ENCODE measurements at regions not wholly inside any gene's neighbourhood (a gene's known extent, or its start where the extent isn't known, plus 50 kb on each side); places are given as distances from the start of the nearest gene placed in this dataset.

DNA sequence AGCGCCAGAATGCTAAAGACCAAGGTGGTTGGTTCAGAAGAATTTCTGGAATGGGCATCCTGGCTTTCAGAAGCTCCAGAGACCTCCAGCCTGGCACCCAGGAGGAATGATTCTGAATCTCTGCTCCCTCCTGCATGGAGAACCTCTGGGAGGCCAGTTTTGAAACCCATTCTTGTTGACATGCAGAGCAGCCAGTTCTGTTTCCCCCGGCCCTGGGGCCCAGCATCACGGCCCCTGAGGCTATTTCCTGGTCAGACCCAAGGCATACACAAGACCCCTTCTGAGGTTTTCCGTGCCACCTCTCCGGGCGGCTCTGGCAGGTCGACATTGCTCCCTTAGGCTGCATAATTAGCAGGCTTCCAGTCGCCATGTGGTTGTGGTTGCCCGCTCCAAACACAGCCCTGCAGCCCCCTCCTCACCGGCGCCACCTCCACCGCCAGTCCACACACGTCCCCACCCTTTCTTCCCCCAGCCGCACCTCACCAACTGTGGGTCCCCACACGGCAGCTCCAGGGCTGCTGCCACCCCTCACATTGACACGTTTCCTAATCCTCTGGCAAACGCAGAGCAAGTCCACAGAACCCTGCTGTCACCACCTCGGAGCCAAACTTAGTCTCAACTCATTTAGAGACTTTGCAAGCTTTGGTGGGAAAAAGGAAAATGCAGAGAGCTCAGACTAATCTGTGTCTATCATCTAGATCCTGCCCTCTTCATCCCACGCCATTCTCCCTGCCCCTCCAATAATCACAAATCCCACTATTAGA is 367.1 kb downstream of the SOX9 start:
- H3K79me2 ChIP-seq (ENCODE audit: low read length) = peaks cover 91% of the 10 kb centered on the region
- POLR2A ChIA-PET (ENCODE audit: unreplicated experiment) = no interaction called here
- no peak overlapping the region for H3K9ac ChIP-seq (ENCODE audit: low read length)

DNA sequence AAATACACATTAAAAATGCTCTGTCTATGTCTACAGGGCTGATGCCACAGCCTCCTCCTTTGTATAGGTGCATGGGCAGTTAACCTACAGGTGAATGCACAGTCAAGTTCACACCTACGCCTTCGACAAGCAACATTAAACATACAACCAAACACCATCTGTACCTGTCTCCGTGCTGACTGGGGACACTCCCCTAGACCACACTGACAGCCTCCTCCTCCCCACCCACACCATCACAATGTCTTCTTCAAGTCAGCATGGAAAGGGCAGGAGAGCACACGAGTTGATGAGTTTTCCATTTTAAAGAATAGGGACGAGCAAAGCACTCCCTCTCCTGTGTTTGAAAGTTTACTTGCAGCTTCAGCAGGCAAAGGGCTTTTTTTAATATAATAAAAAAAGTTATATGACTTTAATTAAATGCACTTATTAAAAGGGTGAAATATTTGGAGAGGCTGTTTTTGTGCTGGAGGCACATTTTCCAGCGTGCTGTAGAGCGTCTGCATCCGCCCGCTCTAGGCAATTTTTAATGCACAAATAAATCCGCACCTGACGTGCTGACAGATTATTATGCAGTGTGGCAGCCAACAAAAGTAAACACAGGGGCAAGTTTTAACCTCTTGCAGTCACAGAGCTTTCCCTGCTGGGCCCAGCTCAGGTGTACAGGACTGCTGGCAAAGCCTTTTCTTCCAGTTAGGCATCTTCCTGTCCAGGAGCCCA is 367.9 kb downstream of the SOX9 start:
- TF ChIP-seq EZH2 (IDR thresholded peaks at IDR 0.05; ENCODE audit: low read length, unreplicated experiment) (no peak), EZH2phosphoT487 (IDR thresholded peaks at IDR 0.05; ENCODE audit: borderline replicate concordance, low read length) (no peak)
- TF ChIP-seq, protein P1, sequence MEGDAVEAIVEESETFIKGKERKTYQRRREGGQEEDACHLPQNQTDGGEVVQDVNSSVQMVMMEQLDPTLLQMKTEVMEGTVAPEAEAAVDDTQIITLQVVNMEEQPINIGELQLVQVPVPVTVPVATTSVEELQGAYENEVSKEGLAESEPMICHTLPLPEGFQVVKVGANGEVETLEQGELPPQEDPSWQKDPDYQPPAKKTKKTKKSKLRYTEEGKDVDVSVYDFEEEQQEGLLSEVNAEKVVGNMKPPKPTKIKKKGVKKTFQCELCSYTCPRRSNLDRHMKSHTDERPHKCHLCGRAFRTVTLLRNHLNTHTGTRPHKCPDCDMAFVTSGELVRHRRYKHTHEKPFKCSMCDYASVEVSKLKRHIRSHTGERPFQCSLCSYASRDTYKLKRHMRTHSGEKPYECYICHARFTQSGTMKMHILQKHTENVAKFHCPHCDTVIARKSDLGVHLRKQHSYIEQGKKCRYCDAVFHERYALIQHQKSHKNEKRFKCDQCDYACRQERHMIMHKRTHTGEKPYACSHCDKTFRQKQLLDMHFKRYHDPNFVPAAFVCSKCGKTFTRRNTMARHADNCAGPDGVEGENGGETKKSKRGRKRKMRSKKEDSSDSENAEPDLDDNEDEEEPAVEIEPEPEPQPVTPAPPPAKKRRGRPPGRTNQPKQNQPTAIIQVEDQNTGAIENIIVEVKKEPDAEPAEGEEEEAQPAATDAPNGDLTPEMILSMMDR (conservative IDR thresholded peaks at IDR 0.05; ENCODE audit: low read depth, low read length) = no peak
- no peak overlapping the region for H3K4me2 ChIP-seq (ENCODE audit: low read length)
- no peaks in the 10 kb centered on the region for H3K36me3 ChIP-seq (ENCODE audit: low read depth, low read length)
- H3K27me3 ChIP-seq (ENCODE audit: low read length) = no peaks in the 10 kb centered on the region
- ATAC-seq (peak; percentile 29; the same call in 1 of the 2 replicates), DNase-seq (no peak)
- ChIA-PET POLR2A (ENCODE audit: unreplicated experiment) (no interaction called here), CTCF (no interaction called here)
- H2AFZ ChIP-seq (ENCODE audit: low read length) = no peak overlapping the region
- no peaks in the 10 kb centered on the region for H3F3A ChIP-seq (ENCODE audit: low read length, unreplicated experiment)
- no peaks in the 10 kb centered on the region for H3K4me1 ChIP-seq (ENCODE audit: insufficient read depth, low read length)
- no peak overlapping the region for H3K4me3 ChIP-seq (ENCODE audit: low read length)
- H3K9me2 ChIP-seq (replicated peaks; ENCODE audit: low read length) = no peaks in the 10 kb centered on the region
- intact Hi-C loops (cut with micrococcal nuclease) = no loop called here
- H3K27ac ChIP-seq (ENCODE audit: low read length) = no peak overlapping the region
- no TSS peak for BruUV-seq (replicated peaks)
- peaks cover 91% of the 10 kb centered on the region for H3K79me2 ChIP-seq (ENCODE audit: low read length)
- H3K9ac ChIP-seq (ENCODE audit: low read length) = no peak overlapping the region
- no peaks in the 10 kb centered on the region for H3K9me3 ChIP-seq (ENCODE audit: low read length)
- peaks cover 16% of the 10 kb centered on the region; the same call in 1 of the 2 replicates for H4K20me1 ChIP-seq (ENCODE audit: low read length)

More for the DNA sequence above, 367.1 kb downstream of the SOX9 start:
- no peak overlapping the region for H3K4me2 ChIP-seq (ENCODE audit: low read length)
- no TSS peak for BruUV-seq (replicated peaks)
- TF ChIP-seq EZH2phosphoT487 (IDR thresholded peaks at IDR 0.05; ENCODE audit: borderline replicate concordance, low read length) (no peak), EZH2 (IDR thresholded peaks at IDR 0.05; ENCODE audit: low read length, unreplicated experiment) (no peak)
- TF ChIP-seq, protein P1 (conservative IDR thresholded peaks at IDR 0.05; ENCODE audit: low read depth, low read length) = no peak
- no peaks in the 10 kb centered on the region for H3K9me3 ChIP-seq (ENCODE audit: low read length)
- no peaks in the 10 kb centered on the region for H3K27me3 ChIP-seq (ENCODE audit: low read length)
- H3F3A ChIP-seq (ENCODE audit: low read length, unreplicated experiment) = no peaks in the 10 kb centered on the region
- H3K4me3 ChIP-seq (ENCODE audit: low read length) = no peak overlapping the region
- no peaks in the 10 kb centered on the region for H3K9me2 ChIP-seq (replicated peaks; ENCODE audit: low read length)
- ATAC-seq (no peak), DNase-seq (no peak)
- H2AFZ ChIP-seq (ENCODE audit: low read length) = no peak overlapping the region
- H3K27ac ChIP-seq (ENCODE audit: low read length) = no peak overlapping the region
- H4K20me1 ChIP-seq (ENCODE audit: low read length) = peaks cover 16% of the 10 kb centered on the region; the same call in 1 of the 2 replicates
- no peaks in the 10 kb centered on the region for H3K36me3 ChIP-seq (ENCODE audit: low read depth, low read length)
- no peaks in the 10 kb centered on the region for H3K4me1 ChIP-seq (ENCODE audit: insufficient read depth, low read length)
- intact Hi-C loops (cut with micrococcal nuclease) = no loop called here
- CTCF ChIA-PET = no interaction called here

DNA sequence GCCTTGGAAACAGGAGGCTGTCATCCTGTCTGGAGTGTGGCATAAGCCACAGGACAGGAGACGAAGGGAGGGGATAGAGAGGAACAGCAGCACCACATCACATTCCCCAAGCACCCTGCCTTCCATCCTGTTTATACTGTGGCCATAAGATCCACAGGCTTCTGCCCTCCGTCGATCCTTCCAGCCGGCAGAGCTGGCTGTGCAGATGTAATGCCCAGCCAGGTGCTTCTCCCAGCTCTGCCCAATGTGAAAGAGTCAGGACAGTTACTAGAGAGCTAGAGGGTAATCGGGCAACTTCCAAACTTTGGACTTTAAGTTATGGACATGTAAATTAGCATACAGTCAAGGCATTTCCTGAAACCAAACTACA is 368.4 kb downstream of the SOX9 start:
- POLR2A ChIA-PET (ENCODE audit: unreplicated experiment) = no interaction called here
- no peaks in the 10 kb centered on the region for H3K9me2 ChIP-seq (replicated peaks; ENCODE audit: low read length)
- DNase-seq (no peak), ATAC-seq (no peak; the same call in 1 of the 2 replicates)
- intact Hi-C loops (cut with micrococcal nuclease) = no loop called here
- BruUV-seq (replicated peaks) = no TSS peak
- H3F3A ChIP-seq (ENCODE audit: low read length, unreplicated experiment) = no peaks in the 10 kb centered on the region
- H3K36me3 ChIP-seq (ENCODE audit: low read depth, low read length) = no peaks in the 10 kb centered on the region
- H3K79me2 ChIP-seq (ENCODE audit: low read length) = peaks cover 91% of the 10 kb centered on the region
- no peaks in the 10 kb centered on the region for H3K27me3 ChIP-seq (ENCODE audit: low read length)
- CTCF ChIA-PET = no interaction called here
- H3K27ac ChIP-seq (ENCODE audit: low read length) = no peak overlapping the region
- H3K4me2 ChIP-seq (ENCODE audit: low read length) = no peak overlapping the region
- H3K4me3 ChIP-seq (ENCODE audit: low read length) = no peak overlapping the region
- H3K9ac ChIP-seq (ENCODE audit: low read length) = no peak overlapping the region
- H3K9me3 ChIP-seq (ENCODE audit: low read length) = no peaks in the 10 kb centered on the region
- no peak overlapping the region for H2AFZ ChIP-seq (ENCODE audit: low read length)
- TF ChIP-seq EZH2phosphoT487 (IDR thresholded peaks at IDR 0.05; ENCODE audit: borderline replicate concordance, low read length) = no peak
- no peak for TF ChIP-seq EZH2 (IDR thresholded peaks at IDR 0.05; ENCODE audit: low read length, unreplicated experiment)
- TF ChIP-seq, protein P1 (conservative IDR thresholded peaks at IDR 0.05; ENCODE audit: low read depth, low read length) = no peak
- H3K4me1 ChIP-seq (ENCODE audit: insufficient read depth, low read length) = no peaks in the 10 kb centered on the region
- H4K20me1 ChIP-seq (ENCODE audit: low read length) = peaks cover 20% of the 10 kb centered on the region

All from PC-3 (cell line).